Stimulated activated CD8-positive, alpha-beta memory T cell treated with anti-CD3 and anti-CD28 coated beads, Interleukin-7, amount 100 ng/mL, for 24 hours (primary cell): ENCODE measurements at regions not wholly inside any gene's neighbourhood (a gene's known extent, or its start where the extent isn't known, plus 50 kb on each side); places are given as distances from the start of the nearest gene placed in this dataset.

Experiments
- DNase-seq: peaks from one replicate; pipeline ENCODE4 v3.0.0-alpha.2; 2020; ENCODE audit warnings: low read depth

DNA sequence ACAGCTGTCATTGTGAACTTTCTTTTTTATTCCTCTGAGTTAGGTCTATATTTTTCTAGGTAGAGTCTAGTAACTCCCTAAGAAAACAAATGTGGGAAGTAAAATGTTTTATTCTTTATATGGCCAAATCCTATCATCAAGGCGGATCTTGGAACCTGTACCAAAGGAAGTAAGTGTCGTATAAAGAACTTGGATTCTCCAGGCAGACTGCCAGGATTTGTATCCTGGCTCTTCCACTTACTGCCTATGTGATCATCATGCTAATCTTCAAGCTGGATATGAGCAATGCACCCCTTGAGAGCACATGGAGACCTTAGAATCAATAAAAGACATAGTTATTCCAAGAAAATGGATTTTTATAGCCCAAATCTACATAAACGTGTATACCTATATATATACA is 286.5 kb downstream of the PCDH17 start:
- DNase-seq: no peak

DNA sequence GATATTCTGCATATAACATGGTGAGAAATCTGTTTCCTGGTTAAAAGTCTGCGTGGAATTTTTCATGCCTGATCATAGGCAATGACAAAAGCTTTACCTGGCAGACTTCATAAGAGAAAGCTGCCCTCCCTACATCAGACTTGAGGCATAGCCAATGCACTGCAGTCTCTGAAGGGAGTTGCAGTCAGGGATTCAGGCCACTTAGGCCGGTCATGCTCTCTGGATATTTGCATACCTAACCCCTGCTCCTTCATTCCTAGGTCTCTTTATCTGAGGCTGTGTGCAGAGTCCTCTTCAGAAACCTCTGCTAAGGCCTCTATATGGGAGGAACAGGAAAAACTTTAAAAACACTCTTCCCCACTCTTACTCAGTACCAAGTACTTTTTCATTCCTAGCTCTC is 287.4 kb downstream of the PCDH17 start:
- DNase-seq: no peak

DNA sequence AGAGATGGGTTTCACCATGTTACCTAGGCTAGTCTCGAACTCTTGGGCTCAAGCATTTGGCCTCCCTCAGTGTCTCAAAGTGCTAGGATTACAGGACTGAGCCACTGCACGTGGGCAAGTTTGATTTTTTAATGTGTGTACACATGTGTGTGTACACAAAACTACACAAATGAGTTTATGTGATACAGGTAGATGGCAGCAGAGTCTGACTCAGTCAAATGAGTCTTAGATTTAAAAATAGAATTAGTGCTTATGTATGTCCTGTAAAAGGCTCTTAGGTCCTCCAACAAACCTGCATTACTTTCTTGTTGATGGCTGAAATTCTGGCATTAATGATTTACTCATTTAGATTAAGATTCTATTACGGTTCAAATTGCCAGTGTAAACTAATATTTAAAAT is 293.7 kb downstream of the PCDH17 start:
- DNase-seq: no peak

DNA sequence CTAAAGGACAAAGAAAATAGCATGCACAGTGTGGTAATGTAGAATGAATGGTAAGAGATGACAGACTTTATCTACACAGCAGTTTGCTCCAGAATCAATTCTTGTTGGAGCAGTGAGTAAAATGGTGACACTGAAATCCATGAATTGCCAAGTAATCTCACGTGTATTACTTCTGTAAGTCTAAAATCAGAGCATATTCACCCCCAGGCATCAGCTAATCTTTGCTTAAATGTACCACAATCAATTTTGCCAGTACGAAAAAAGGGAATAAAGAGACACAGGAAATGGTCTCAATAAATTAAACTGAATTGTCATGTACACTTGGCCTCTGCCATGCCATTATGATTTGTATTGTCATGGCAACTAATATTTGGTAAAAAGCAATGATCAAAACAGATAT is 294.2 kb downstream of the PCDH17 start:
- DNase-seq: no peak

DNA sequence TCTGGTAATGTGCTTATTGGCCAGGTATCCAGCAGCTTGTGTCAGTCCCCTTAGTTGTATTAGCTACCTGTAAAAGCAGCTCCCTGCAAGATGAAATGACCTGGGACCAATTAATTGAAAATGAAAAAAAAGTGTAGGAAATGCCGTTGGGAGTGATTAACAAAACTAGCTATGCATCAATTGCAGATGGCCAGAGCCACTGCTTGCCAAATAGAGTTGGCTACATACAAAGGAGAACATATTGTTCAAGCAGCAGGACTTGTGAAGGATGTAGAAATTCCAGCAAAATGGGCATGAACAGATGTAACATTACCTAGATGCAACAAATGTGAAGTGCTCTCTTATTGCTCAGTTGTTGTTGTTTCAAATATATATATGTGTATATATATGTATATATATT is 300.5 kb downstream of the PCDH17 start:
- no peak for DNase-seq

DNA sequence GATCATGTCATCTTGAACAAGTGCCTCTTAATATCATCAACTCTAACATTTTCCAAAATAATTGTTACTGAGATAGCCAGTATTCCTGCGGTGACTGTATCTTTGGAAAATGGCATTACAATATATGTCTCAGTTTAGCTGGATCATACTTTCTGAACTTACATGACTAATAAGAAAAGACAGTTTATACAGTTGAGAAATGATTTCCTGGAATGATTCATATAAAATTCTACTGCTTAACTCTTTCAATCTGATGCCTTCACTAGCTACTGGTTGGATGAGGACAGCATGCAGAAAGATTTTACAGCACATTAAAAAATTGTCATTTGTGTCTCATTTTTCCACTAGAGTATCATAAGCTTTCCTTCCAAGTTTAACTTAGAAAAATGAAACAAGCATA is 302.1 kb downstream of the PCDH17 start:
- DNase-seq: no peak

DNA sequence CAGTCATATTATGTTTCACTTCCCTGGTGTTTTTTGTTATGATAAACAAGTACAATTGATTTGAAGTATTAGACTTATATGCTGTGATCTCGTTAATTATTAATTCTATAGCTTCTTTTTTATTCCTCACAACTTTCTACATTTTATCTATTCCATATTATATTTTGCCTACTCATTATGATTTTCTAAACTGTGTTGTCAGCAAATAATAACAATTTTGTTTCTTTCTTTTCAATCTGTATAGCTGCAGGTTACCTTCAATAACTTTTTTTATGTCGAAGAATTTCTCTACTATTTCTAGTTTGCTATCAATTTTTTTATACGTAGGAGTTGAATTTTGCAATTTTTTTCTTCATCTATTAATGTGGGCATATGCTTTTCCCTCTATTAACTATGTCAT is 304.4 kb downstream of the PCDH17 start:
- no peak for DNase-seq

DNA sequence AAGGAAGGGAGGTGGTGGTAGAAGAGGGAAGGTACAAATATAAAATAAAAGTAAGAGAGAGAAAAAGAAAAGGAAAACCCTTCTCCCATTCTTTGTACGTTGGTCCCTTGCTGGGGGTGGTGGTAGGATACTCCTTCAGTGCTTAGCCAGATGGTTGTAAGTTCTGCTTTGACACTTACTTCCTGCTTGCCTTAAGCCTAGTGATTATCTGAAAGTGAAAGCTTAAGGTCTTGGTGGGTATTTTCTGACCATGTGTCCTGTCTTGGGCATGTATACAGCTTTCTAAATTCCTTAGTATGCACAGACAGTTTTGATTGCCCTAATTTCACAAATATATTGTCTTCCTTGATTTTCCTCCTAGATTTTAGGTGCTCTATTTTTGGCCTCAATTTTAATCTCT is 314.8 kb downstream of the PCDH17 start:
- no peak for DNase-seq

DNA sequence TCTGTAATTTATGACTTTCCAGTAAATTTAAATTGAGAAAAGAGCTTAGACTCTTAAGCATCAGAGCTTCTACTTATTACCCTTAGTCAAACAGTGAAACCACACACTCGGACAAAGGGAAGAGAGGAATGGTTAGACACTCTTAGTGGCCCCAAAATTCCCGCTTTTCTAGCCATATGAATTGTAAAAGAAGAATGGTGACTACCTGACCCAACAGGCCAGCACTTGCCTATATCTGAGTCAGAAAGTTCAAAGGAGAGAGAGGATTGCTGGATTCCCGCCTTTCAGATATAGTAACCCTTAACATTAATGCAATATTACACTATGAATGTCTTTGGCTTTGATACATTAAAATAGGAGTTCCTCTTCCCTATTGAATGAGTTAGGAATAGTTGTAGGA is 317.3 kb downstream of the PCDH17 start:
- no peak for DNase-seq

DNA sequence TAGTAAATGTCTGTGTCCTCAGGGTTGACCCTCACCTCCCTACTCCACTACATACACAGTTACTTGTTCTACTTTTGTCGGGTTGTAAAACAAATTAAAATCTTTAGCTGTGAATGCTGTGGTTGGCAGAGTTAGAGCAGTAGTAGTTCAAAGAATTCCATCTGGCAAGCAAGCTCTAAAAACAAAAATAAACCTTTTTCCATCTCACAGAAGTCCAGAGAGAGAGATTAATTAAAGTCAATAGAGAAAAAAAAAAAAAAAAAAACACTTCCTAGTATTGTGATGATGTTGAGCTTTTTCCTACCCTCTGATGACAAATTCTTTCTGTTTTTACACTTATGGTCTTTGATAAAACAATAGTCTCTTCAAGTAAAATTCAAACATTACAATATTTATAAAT is 338.4 kb downstream of the PCDH17 start:
- no peak for DNase-seq

DNA sequence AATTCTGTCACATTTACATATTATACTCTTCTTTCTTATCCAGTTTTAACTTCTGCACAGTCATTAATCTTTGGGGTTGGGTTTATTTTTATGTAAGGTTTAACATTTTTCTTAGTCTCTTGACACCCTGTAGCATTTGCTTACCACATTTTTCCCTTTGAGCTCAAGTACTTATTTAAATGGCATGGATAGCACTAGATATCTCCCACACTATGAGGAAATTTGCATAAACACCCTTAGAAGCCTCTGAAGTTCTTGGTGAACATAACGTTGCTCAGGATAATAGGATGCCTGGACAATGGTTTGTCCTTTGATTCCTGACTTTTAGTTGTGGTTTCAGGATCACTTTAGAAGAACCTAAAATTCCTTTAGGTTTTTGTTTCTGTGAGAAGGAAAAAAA is 338.9 kb downstream of the PCDH17 start:
- DNase-seq: no peak

DNA sequence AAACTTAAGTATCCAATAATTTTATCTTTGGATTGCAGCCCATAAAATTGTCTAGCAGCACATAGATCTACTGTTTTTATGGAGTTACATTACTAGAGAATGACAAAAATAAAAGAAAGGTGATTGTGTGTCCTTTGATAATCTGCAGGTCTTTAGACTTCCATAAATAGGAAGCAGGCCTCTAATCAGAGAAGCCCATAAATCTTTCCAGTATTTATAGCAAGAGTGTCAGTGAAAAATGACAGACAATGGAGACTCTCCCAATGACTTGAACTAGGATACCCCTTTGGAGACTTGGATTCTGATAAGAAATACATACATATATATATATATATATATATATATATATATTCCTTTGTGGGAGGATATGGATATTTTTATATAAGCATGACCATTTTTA is 351.2 kb downstream of the PCDH17 start:
- DNase-seq: no peak

DNA sequence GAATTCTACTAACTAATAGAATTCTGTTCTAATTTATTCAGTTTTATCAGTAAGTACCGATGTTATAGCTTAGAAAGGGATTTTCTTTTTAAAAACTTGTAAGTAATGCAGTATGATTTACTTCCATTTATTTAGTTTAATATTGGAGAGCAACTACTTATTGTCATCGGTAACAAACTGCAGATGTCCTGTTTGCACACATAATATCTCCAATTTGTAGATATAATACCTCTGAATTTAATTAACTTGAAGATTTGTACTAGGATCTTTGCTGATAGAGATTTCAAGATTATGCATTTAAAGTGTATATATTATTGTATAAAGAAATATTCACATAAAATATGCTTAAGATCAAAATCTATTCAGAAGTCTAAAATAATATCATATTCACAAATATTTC is 356.7 kb downstream of the PCDH17 start:
- no peak for DNase-seq

DNA sequence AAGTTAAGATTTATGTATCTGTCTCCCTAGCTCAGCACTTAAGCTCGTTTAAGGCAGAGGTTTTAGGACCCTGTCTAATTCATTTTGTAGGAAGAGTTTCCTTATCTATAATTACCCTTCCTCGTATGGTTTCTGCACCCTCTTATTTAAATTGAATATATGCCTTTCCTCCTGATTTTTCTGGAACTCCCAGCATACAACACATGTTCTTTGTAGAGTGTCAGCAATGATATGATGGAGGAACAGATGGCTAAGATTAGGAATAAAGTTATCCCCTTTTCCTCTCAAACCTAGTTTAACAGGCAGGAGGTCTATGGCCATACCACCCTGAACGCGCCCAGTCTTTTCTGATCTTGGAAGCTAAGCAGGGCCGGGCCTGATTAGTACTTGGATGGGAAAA is 359.5 kb downstream of the PCDH17 start:
- DNase-seq: no peak

DNA sequence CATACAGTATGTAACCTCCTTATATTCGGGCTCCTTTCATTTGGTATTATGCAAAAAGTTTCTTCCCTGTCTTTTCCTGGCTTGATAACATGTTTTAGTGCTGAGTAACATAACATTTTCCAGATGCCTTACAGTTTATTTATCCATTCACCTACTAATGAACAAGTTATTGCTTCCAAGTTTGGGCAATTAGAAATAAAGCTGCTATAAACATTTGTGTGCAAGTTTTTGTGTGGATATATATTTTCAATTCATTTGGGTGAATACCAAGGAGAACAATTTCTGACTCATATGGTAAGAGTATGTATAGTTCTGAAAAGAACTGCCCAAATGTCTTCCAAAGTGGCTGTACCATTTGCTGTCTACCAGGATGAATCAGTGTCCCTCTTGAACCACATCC is 360.9 kb downstream of the PCDH17 start:
- DNase-seq: no peak

DNA sequence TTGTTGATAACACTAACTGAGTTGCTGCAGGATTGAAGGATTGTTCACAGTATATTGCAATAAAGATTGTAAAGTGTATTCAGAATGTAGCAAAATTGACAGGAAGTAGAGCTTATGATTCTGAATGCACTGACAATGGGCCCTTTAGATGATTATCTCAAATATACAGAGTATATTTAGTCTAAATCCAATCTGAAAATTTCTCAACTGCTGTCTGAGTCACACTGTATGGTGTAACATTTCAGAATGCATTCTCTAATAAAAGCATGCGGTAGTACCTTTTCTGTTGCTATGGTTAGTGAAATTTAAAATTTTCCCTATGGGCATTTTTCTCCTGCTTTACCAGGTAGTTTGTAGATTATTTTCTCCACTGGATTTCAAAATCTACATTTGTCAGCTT is 365.2 kb downstream of the PCDH17 start:
- DNase-seq: no peak

DNA sequence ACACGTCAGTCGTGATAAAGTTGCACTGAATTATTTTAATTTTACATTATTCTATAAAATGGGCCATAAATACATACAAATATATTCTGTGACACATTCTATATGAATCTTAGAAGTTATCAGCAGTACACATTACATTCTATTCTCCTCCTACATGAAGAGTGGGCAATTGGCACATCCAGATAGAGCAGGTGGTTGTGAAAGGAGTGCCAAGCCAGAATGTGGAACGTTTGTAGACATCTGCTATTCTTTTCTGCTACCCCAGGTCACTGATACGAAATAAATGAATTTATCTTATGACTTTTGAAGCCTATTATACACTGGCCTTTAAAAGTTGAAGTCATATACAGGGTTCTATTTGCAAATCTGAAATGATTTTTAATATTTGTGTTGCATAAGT is 373.2 kb downstream of the PCDH17 start:
- no peak for DNase-seq

DNA sequence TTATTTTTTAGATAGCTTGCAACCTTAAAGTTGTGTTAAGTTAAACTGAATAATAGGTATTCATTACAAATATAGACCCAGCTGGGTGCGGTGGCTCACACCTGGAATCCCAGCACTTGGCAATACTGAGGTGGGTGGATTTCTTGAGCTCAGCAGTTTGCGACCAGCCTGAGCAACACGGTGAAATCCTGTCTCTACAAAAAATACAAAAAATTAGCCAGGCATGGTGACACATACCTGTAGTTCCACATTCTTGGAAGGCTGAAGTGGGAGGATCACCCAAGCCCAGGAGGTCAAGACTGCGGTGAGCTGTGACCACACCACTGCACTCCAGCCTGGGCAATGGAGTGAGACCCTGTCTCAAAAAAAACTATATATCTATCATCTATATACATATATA is 386.5 kb downstream of the PCDH17 start:
- DNase-seq: no peak

DNA sequence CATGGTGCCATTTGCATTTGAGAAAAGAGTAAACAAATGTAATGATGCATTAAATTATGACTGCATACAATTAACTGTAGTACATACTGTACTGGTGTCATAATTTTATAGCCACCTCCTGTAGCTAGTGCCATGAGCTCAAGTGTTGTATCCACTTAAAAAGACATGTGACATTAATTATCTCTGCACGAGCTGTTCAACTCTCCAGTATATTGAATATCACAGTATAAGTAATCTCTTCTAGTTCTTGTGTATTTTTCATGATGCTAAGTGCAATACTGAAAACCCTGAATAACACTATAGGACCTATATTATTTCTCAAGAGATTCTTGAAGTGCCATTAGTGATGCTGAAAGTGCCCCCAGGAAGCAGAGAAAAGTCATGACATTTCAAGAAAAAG is 387.3 kb downstream of the PCDH17 start:
- no peak for DNase-seq

DNA sequence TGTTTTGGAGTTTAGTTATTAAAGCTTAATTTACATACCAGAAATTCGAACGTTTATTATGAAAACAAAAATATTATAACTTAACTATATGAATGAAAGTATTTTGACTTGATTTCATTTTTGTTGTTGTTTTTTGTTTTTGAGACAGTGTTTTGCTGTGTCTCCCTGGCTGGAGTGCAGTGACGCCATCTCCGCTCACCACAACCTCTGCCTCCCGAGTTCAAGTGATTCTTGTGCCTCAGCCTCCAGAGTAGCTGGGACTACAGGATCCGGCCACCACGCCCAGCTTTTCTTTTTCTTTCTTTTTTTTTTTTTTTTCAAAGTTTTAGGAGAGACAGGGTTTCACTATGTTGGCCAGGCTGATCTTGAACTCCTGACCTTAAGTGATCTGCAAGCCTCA is 392.6 kb downstream of the PCDH17 start:
- no peak for DNase-seq

DNA sequence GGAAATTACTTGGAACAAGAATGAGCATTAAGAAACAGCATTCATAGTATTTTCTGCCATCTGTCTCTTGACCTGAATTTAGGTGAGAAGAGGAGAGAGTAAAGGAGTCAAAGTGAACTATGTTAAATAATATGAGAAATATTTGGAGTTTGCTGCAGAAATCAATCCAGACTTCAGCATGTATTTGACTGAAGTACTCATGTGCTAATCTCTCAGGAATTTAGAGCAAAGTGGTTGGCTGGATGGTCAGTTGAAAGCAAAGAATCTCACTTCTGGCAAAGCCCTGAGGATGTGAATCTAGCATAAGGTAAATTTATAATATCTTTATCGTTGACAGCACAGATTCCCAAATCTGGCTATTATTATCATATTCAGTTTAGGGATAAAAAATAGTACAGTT is 394.3 kb downstream of the PCDH17 start:
- no peak for DNase-seq

DNA sequence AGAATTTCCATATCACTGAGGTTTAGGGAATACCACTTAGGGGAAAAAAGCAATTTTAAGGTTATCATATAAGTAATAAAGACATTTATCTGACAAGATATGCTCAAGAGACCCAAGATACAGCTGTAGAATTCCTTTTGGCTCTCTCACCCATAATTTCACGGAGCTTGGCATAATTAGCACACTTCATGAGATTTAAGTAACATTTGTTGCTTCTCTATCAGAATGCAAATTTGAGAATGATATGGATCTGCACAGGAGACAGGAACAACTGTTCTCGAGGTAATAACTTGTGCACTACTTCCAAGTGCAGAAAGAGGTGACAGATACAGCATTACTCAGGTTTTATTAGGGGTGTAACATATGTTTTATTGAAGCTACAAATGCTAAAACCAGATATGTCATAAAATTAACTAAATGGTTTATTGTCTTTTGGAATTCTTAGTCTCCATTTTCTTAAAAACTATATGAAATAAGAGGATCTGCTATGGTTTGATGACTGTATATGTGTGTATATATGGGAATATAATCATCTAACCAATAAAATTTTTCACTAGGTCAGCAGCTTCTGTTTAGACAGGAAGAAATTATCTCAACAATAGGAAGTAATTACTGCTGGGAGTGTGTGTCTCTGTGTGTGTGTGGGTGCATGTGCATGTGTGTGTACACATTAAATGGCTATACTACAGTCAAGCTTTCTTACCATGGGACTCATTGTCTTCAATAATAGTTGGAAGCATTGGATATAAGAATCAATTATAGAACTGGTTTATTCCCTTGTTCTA is 401.3 kb downstream of the PCDH17 start:
- no peak for DNase-seq

DNA sequence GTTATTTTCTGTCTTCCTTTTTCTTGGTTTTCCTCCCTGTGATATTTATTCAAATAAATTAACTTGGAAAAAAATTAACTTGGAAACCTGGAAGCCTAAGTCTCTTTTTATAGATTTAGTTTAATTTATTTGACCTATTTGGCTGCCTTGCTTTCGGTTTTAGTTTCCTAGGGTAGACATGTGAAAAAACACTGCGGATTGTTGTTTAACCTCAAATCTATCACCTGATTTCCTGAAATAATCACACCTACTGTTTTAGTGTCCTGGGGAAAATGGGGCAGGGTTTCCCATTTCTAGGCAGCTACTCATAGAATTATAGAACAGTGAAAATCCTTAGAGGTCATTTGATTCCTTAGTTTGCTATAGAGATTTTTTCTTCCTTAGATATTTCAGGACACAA is 412.4 kb downstream of the PCDH17 start:
- no peak for DNase-seq

DNA sequence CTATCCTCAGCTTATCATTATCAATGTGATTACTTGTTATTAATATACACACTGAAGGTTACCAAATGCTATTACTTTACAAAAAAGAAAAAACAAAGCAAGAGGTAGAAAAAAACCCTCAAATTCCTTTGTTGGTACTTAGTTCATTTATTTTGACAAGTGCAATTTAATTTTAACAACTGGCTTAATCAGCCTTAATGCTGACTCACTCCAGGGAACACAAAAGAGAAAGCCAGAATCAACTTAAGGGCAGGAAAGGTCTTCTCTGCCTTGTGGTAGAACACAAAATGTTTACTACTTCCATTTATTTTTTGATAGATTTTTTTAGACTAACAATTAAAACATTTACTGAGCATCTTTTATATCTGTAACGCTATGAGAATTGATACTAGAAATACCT is 417.1 kb downstream of the PCDH17 start:
- DNase-seq: no peak

DNA sequence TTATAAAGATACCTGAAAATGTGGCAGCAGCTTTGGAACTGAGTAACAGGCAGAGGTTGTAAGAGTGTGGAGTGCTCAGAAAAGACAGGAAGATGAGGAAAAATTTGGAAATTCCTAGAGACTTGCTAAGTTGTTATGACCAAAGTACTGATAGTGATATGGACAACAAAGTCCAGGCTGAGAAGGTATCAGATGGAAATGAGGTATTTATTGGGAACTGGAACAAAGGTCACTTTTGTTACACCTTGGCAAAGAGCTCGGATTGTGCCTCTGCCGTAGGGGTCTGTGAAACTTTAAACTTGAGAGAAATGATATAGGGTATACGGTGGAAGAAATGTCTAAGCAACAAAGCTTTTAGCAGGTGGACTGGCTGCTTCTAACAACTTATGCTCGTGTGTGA is 419.9 kb downstream of the PCDH17 start:
- DNase-seq: no peak
